GM19395 (cell line): ENCODE measurements at regions not wholly inside any gene's neighbourhood (a gene's known extent, or its start where the extent isn't known, plus 50 kb on each side); places are given as distances from the start of the nearest gene placed in this dataset.

Source experiments
- ATAC-seq: cut with Tn5 transposase; IDR thresholded peaks from one replicate; pipeline ENCODE4 v1.9.1; 2021; ENCODE audit warnings: mild to moderate bottlenecking, moderate library complexity; ENCODE audit not compliant: unreplicated experiment

GRCh38 chr9:20200581-20200980 lies 411.7 kb upstream of the SLC24A2 start:
- no peak for ATAC-seq

- ATAC-seq: no peak
Measured at GRCh38 chr9:20199111-20199510, 410.3 kb upstream of the SLC24A2 start.

GRCh38 chr9:20197976-20198685 lies 409.3 kb upstream of the SLC24A2 start:
- ATAC-seq: no peak

GRCh38 chr9:20191228-20191840 lies 402.5 kb upstream of the SLC24A2 start:
- ATAC-seq: no peak

- ATAC-seq: no peak
Measured at GRCh38 chr9:20189871-20190270, 401.0 kb upstream of the SLC24A2 start.

- ATAC-seq: no peak
Measured at GRCh38 chr9:20188616-20189369, 400.0 kb upstream of the SLC24A2 start.

- no peak for ATAC-seq
Measured at GRCh38 chr9:20187318-20187717, 398.5 kb upstream of the SLC24A2 start.

GRCh38 chr9:20186823-20187222 lies 398.0 kb upstream of the SLC24A2 start:
- ATAC-seq: no peak

GRCh38 chr9:20186231-20186630 lies 397.4 kb upstream of the SLC24A2 start:
- no peak for ATAC-seq

- no peak for ATAC-seq
Measured at GRCh38 chr9:20184541-20184940, 395.7 kb upstream of the SLC24A2 start.

GRCh38 chr9:20178679-20179078 lies 389.8 kb upstream of the SLC24A2 start:
- no peak for ATAC-seq

- ATAC-seq: no peak
Measured at GRCh38 chr9:20178197-20178596, 389.4 kb upstream of the SLC24A2 start.

GRCh38 chr9:20170122-20170521 lies 381.3 kb upstream of the SLC24A2 start:
- no peak for ATAC-seq

- ATAC-seq: no peak
Measured at GRCh38 chr9:20152151-20152725, 363.4 kb upstream of the SLC24A2 start.

- ATAC-seq: no peak
Measured at GRCh38 chr9:20148416-20148815, 359.6 kb upstream of the SLC24A2 start.

GRCh38 chr9:20144197-20144596 lies 355.4 kb upstream of the SLC24A2 start:
- no peak for ATAC-seq

GRCh38 chr9:20139763-20140290 lies 351.0 kb upstream of the SLC24A2 start:
- ATAC-seq: no peak

- no peak for ATAC-seq
Measured at GRCh38 chr9:20138841-20139240, 350.0 kb upstream of the SLC24A2 start.

- ATAC-seq: no peak
Measured at GRCh38 chr9:20138116-20138515, 349.3 kb upstream of the SLC24A2 start.

GRCh38 chr9:20137425-20137824 lies 348.6 kb upstream of the SLC24A2 start:
- ATAC-seq: no peak

GRCh38 chr9:20135119-20135697 lies 346.4 kb upstream of the SLC24A2 start:
- ATAC-seq: no peak
